NCI-H1105 (cell line): ENCODE measurements at regions not wholly inside any gene's neighbourhood (a gene's known extent, or its start where the extent isn't known, plus 50 kb on each side); places are given as distances from the start of the nearest gene placed in this dataset.
"Not testable (repeated sequence)": the region's sequence is repeated elsewhere in the genome, so short reads cannot be mapped to it uniquely, and the experiment has no call there.

Experiments used
- DNase-seq: peaks from one replicate; lab custom pipeline; 2025; lab: John Stamatoyannopoulos, UW

DNA sequence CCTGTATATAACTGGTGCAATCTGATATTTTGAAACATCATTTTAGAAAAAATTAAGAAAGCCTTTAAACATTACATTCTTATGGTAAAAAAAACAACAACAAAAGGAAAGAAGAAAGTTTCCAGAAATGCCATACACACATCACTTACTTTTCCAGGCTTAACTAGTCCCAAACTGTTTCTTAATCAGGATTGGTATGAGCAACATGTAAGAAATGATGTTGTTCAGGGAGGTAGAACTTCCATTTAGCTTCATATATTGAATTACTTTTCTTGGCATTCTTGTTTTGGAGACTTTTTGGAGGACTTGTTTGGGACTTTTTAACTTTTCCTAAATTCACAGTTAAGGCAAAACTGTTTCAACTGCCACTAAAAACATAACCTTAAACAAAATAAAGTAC is 791.5 kb downstream of the METTL15 start:
- DNase-seq: no peak

DNA sequence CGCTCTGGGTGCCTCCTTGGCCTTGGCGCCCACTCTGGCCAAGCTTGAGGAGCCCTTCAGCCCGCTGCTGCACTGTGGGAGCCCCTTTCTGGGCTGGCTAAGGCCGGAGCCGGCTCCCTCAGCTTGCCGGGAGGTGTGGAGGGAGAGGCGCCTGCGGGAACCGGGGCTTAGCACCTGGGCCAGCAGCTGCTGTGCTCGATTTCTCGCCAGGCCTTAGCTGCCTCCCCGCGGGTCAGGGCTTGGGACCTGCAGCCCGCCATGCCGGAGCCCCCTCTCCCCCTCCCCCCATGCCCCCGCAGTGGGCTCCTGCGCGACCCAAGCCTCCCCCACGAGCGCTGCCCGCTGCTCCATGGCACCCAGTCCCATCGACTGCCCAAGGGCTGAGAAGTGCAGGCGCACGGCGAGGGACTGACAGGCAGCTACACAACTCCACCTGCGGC is 782.4 kb downstream of the METTL15 start:
- not testable (repeated sequence) for DNase-seq

DNA sequence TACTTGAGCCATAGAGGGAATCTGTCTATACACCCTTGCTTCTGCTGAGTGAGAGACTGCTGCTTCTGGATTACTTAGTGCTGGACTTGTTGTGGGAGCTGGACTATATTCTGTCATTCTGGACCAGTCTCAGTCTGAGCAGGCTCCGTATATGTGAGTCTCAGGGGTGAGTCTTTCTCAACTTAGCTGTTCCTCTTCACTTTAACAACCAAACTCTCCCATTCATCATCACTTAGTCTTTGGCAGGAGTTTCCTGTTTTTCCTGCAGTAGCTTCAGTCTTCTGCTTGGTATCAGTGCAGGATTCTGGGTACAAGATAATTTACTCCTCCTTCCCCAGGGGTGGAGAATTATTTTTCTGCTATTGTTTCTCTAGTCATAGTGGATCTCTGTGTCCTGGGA is 779.5 kb downstream of the METTL15 start:
- no peak for DNase-seq

DNA sequence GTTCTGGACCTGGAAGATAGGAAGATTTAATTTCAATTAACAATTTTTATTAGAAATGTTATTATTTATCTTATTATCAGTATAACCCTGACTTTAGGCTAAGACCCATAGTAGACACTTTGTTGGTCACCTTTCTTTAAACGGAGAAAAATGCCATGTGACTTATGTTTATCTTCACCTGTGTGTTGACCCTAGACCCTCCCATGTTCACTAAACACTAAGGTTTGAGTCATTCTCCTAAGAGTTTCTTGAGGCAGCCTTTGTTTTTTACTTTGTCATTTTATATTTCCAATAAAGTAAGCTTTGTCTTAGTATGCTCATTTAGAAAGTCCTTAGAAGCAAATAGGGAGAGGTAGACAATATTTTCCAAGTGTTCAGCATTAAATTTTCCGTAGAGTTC is 771.7 kb downstream of the METTL15 start:
- no peak for DNase-seq

DNA sequence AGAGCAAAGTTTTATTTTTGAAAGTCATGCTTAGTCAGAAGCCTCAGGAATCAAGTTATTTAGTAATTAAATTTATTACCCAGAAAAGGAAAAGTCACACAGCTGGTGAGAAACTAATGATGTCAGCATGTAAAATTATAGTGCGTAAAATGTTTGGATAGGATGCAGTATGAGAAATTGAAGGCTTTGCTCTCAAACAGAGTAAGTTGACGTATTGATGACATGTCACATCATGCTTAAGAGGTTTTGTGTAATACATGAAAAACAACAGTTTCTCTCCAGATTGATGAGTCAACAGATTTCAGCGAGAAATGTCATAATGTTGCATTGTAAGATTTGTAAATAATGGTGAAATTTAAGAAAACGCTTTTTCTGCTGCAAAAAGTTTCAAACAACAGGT is 769.8 kb downstream of the METTL15 start:
- no peak for DNase-seq

DNA sequence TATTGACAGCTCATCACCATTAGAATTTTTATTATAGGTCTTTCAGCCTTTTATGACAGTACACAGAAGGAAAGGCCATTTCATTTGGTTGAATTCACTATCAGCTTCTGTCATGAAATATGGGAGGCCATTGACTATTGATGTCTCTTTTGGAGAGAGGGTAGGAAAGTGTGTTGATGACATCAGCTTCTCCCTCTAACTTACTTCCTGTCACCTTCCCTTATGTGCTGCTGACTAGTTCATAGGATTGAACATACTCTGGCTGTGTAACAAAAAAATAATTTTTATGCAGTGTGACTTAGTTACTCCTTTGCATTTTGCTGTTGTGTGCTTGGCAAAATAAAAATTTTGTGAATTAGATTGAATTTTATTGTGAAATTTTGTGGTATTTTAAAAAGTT is 769.2 kb downstream of the METTL15 start:
- no peak for DNase-seq

DNA sequence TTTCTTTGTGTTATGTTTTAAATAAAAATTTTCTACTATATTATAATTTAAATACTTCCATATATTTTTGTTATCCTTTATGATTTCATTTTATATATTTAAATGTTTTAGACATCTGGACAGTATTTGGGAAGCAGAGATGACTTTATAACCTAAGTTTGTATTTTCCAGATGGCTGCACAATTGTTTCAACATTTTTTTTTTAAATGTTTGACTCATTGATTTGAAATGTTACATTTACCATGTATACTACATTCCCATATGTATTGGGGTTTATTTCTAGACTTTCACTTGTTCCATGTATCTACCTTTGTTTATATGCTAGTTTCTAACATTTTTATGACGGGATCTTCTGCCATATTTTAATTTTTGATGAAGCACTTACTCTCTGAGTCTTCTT is 766.5 kb downstream of the METTL15 start:
- no peak for DNase-seq

DNA sequence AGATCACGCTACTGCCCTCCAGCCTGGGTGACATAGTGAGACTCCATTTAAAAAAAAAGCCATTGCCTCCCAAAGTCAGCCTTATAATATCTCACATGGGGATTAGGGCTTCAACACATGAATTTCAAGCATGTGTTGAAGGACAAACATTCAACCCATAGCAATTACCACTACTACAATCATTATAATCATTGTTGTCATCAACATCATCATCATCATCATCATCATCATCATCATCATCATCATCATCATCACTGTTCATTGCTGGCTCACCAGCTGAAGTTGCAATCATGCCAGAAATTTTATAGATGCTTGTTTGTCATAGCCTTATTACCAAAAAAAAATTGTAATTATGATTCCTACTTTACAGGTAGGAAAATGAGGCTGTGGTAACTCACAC is 762.9 kb downstream of the METTL15 start:
- DNase-seq: no peak

DNA sequence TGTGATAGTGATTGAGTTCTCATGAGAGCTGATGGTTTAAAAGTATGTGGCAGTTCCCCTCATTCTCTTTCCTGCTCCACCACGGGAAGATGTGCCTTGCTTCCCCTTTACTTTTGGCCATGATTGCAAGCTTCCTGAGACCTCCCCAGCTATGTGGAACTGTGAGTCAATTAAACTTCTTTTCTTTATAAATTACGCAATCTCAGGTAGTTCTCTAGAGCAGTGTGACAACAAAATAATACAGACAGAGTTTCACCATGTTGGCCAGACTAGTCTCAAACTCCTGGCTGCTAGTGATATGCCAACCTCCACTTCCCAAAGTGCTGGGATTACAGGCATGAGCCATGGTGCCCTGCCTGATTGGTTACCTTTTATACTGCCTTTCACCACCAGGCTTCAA is 755.2 kb downstream of the METTL15 start:
- no peak for DNase-seq

DNA sequence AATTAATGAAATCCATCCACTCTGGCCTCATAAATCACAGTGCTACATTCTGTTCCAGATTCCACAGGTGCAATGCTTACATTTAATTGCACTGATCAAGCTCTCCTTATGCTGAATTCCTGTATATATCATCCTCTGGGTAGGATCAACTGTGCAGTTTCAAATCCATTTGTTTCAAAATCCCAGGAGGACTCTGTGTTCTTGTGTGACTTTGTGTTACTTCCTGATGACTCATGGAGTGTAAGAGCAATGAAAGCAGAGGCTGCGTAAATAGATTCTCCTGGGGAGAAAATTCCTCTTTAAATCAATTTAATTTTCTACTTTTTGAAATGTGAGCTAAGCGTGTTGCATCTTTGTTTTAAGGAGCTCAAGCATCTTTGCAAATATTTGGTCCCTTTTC is 752.7 kb downstream of the METTL15 start:
- DNase-seq: no peak

DNA sequence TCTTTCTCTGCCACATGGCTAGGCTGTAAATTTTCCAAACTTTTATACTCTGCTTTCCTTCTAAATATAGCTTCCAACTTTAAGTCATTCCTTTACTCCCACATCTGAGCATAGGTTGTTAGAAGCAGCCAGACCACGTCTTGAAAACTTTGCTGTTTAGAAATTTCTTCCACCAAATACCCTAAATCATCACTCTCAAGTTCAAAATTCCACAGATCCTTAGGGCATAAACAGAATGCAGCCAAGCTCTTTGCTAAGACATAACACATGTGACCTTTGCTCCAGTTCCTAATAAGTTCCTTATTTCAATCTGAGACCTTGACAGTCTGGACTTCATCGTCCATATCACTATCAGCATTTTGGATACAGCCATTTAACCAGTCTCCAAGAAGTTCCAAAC is 749.9 kb downstream of the METTL15 start:
- no peak for DNase-seq

DNA sequence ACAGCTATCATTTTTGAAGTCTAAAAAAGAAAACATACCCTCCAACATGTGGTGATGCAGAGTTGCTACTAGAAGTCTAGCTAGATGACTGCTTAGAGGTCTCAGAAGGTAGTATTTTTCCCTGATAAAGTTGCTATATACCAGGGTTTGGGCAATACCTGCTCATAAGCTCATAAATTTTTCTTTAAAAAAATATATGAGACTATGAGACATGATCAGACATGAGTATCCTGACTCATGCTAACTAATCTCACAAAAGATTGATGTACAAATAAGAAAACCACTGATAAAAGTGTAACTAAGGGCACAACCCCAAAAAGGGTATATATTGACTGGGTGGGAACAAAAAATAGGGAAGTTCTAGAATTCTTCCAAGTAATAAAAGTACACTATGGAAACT is 740.9 kb downstream of the METTL15 start:
- no peak for DNase-seq

DNA sequence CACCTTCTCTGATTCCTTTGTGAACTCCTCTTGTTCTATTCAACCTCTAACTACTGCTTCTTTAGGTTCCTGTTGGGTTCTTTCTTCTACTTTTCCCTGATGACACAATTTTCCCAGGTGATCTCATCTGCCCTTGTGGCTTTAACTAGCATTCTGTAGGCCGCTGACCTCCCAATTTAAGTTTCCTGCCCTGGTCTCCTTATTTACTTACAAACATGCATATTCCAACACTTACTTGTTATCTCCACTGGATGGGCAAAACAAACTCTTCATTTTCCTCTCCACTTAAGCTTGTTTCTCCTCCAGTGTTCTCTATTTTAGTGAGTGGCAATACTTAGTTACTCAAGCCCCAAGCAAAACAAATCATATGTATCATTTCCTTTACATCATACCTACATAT is 734.5 kb downstream of the METTL15 start:
- no peak for DNase-seq

DNA sequence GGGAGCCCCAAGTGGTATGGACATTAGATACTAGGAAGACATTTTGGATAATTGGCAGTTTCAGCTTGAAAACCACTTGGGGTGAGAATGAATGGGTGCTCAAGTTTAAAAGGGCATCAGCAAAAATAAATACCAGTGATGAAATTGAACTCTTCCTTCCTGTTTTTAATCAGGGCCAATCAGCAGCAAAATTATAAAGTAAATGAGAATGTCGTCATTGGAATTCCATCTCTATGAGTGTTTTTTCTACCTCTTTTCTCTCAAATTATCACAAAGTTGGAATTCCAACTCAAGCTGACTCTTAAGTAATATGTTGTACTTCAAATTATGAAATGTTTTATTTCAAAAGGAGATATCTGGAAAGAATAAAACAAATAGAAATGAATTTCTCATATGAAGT is 730.6 kb downstream of the METTL15 start:
- DNase-seq: peak; percentile 29

DNA sequence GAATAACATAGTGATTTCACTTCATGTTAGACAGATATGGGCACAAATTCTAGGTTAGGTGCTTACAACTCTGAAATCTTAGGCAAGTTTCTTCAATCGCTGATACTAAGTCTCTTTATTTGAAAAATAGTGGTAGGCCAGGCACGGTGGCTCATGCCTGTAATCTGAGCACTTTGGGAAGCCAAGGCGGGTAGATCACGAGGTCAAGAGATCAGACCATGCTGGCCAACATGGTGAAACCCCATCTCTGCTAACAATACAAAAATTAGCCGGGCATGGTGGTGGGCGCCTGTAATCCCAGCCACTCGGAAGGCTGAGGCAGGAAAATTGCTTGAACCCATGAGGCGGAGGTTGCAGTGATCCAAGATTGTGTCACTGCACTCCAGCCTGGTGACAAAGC is 729.4 kb downstream of the METTL15 start:
- DNase-seq: no peak

DNA sequence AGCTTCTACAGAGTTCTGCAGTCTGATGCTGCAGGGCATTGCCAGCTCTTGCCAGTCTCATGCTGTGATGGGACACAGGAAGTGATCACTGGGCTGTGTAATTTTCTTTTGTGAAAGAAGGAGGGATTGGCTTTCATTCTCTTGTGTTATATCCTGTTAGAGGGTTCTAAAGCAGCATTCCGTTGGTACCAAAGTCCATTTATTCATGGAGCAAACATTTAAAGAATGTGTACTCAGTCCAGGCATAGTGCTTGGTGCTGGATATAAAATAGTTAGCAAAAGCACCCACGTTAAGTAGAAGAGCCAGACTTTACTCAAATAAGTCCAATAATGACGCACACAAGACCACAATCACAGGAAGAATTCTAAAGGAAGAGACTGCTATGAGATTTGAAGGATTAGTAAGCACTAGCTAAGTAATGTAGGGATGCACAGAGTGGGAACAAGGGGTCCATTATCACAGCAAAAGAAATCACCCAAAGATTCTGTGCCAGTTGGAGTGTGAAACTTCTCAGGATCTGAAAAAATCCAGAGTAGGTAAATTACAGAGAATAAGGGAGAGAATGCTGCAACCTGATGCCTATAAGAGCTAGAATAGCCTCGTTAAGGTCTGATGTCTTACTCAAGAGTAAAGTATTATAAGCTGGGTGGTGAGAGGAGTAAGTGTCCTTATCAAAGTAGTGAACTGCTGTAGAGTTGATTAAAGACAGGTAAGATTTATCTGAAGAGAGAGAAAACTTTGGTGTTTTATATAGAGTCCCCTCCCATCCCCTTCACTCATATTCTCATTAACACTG is 728.3 kb downstream of the METTL15 start:
- no peak for DNase-seq

DNA sequence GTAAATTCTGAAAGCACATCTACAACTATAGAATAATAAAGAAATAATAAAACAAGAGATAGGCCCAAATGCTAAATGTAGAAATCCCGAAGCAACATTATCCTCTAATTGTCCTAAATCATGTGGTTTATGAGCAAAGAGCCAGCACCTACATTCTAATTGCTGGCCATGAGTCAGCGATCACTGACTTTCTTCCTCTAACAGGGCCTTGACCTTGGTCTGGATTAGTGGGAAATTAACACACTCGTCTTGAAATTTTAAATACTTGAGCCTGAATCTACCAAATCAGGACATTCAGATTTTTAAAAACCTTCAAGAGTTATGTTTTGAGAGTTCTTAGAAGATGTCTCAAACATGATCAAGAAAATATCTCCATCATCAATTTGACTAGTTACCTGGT is 727.6 kb downstream of the METTL15 start:
- no peak for DNase-seq

DNA sequence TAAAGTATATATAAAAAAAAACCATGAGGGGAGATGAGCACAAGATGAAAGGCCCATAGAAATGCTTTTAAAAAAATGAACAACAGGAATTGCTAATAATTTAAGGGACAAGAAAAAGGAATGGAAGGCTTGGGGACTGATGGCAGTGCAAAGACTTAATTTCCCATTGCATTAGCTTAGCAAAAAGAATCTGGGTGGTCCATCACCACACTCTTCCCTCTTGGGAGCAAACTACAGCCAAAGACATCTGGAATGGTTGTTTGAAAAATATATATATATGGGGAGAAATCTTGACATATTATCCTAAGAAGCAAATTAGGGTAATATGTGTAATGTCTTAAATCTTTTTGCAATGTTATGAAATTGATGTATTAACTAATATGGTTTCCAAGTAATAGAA is 727.1 kb downstream of the METTL15 start:
- no peak for DNase-seq

DNA sequence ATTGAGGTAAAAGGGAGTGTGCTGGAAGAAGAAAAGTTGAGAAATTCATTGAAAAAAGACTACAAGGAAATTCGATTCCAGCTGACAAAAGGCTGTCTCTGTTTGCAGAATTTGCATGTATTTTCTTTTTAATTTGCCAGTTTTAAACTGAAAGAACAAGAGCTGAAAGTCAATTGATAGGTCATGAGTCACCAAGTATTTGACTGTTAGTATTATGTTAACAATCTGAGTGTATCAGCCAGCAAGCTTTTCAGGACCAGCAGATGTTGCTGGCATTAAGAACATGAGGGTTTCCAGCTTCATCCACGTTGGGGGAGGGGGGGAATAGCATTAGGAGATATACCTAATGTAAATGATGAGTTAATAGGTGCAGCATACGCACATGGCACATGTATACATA is 726.7 kb downstream of the METTL15 start:
- DNase-seq: no peak

DNA sequence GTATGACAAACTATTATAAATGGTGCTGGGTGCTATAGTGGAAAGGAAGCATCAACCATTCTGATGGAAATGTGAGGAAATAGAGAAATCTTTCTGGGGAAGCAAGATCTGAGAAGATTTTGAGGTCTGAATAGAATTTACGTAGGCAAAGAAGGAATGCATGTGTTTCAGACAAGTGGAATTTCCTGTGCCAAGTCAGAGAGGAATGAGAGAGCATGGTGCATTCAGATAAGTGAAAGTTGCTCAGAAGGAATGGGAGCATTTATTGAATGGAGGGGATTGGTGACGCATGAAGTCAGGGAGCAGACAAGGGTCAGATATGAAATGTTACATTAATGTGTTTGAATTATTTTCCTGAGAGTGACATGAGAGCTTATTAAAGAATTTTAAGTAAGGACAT is 725.5 kb downstream of the METTL15 start:
- no peak for DNase-seq

DNA sequence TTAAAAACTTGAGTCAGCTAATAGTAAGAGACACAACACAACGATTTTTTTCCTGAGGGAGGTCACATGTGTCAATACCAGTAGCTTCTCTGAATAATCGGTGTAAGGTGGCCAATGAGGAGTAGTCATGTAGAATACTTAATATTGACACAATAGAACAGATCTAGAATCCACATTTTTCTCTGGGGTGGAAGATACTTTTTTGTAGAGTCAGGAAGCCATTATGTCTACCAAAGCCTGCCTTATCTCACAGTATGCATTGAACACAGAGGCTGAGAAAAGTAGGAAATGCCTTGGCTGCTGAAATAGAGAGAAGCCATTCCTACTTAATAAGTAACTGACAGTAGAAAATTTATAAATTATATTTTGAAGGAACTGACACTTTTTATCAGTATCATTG is 725.0 kb downstream of the METTL15 start:
- no peak for DNase-seq

DNA sequence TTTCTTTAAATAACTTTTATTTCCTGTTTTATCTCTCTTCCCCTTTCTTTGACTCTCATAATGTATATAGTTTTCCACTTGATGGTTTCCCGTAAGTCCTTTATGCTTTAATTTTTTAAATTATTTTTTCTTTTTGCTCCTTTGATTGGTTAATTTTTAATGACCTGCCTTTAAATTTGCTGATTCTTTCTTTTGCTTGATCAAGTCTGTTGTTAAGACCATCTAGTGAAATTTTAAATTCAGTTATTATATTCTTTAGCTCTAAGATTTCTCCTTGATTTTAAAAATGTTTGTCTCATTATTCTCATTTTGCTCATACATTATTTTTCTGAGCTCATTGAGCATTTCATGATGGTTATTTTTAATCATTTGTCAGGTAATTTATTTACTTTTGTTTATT is 718.6 kb downstream of the METTL15 start:
- DNase-seq: no peak

DNA sequence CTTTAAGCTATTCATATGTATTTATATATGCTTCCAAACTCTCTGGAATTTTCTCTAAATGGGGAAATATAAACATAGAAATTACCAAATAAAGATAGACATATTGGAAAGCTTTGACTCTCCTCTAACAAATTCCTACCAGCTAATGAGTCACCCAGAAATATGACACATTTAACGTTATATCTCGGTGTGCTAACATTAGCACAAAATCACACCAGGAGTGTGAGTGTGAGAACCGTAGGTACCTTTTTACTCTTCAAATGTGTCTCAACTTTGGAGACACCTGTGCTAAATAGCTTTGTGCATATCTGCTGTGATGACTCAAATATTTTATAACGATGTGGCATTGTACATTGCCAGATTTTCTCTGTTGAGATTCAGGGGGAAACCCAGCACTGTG is 714.4 kb downstream of the METTL15 start:
- DNase-seq: no peak

DNA sequence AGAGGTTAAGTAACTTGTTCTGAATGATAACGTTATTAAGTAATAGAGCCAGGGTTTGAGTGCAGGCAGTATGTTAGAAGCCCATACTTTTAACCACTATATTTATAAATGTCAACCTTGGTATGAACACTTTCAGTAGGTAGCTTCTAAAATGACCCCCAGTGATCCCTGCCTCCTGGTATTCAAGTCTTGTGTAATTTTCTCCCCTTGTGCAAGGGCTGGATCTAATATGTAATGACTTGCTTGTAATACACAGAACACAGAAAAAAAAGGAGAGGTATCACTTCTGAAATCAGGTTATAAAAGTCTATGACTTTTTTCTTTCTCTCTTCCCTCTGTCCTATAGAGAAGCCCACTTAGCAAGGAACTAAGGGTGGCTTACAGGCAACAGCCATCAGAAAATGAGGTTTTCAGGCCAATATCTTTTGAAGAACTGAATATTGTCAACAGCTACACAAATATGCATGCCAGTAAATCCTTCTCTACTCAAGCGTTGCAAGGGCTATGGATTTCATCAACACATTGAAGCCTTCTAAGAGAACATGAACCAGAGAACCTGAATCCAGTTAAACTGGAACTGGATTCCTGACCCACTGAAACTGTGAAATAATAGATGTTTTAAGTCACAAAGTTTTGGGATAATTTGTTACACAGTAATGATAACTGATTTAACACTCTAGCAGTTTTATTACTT is 712.3 kb downstream of the METTL15 start:
- DNase-seq: no peak
